ENCODE measurements at regions not wholly inside any gene's neighbourhood (a gene's known extent, or its start where the extent isn't known, plus 50 kb on each side); places are given as distances from the start of the nearest gene placed in this dataset.

DNA sequence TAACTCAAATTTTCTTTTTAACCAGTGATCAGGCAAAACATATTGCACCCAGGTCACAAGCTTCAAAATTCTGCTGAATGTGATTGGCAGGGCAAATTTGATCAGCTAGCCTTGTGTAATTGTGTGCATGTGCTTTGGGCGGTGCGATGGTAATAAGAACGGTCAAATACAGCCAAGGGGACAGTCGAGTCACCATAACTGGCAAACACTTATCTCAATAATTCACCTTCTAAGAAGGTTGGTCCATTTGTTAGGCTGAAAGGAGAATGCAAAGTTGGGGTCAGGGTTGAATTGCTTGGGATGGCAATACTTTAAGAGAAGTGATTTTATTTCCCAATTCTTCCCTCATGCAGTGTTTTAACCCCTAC, 302.4 kb upstream of the PDZRN3 start:
- DNase-seq: no peak

DNA sequence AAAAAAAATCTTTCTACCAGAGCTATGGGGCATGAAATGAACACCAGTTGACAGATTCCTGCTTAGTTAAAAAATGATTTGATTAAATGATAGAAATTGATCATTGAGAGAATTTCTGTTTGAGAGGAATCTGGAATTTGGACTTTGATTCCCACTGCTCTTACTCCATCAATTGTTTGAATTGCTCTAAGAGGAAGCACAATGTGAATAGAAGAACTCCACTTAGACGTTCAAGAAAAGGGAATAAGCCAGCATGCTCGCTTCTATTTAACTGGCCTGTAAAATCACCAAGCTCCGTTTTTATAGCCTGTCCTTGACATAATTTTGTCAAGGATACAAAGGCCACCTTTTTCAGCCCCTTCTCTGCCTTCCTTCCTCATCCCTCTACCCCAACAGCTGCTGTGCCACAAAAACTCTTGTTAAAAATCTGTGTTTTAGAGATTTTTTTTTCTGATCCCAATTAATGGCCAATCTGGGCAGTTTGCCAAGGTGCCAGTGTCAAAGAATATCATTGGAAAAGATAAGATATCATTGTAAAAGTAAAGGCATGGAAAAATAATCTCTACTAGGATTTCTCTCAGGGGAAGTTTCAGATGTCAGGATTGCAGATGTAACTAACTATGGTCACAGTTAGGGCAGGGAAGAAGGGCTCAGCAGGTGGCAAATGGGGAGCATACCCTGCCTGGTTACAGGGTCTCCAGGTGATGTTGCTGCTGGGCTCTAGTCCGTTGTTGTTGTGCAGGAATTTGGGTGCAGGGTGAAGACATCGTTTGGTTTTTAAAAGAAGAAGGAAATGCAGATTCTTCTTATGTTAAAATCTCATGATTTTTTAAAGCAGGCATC, 301.8 kb upstream of the PDZRN3 start:
- no peak for DNase-seq

DNA sequence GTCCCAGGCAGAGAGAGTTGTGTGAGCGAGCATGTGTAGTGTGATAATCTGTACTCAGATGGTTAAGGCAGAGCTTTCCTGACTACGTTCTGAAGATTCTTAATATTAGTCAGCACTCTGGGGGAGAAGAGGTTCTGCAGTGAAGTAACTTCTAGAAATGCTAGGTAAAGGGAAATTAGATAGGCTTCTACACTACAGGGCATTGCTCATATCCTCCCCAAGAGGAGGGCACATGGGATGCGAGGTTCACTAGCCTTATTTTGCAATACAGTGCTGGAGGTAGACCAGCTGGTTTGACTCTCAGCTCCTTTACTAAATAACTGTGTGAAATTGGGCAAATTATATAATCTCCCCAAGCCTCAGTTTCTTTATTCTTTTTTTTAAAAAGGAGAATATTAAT, 300.3 kb upstream of the PDZRN3 start:
- no peak for DNase-seq

DNA sequence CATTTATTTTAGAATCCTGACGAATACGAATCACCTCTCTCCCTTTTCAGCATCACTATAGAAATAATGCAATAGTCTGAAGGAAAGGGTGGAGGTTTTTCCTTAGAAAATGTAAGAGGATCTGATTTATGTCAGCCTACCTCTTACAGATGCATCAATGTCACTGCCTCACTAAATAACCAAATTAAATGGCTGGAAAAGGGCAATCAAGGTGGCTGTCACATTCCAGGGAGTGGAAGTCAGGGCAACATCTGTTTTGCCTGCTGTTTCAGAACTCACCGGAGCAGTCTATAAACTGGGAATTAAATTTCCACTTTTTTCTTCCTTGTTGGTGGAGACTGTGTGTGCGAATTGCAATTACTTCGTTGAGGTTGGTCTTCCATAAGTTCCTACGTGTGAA, 299.3 kb upstream of the PDZRN3 start:
- no peak for DNase-seq

DNA sequence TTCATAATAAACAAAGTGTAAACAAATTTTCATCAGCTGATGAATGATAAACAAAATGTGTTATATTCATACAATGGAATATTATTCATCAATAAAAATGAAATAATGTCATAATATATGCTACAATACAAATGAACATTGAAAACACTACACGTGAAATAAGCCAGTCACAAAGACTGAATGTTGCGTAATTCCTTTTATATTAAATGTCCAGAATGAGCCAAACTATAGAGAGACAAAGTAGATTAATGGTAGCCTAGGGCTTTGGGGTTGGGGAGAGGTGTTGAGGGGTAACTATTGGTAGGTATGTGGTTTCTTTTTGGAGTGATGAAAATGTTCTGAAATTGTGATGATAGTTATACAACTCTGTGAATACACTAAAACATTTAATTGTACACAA, 292.9 kb upstream of the PDZRN3 start:
- DNase-seq: no peak

DNA sequence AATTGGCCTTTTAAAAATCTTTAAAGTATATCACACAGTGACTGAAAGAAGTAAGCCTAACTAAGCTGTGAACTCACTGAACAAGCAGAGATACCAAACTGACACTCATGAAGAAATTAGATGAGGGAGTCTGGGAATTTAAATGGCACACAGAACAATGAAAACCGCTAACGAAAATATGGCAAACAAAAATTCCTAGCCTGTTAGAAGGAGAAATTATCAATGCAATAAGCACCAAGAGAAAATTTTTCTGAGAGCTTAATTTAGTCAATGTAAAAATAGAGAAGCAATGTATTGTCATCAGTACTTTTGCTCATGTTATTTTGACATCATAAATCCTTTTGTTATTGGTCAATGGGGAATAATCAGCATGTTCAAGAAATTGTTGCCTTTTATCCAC, 291.1 kb upstream of the PDZRN3 start:
- no peak for DNase-seq

DNA sequence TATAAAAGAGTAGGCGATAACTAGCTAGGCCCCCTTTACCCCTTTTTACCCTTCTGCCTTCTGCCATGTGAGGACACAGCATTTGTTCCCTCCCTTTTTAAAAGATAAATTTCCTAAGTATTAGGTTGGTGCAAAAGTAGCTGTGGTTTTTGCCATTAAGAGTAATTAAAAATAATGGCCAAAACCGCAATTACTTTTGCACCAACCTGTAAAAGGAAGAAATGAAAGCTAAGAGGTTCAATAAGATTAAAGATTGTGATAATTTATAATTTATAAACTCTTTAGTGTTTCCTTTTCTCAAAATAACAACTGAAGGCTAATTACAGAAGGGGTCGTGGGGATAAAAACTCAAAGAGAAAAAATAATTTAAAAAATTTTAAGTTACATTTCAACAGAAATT, 283.5 kb upstream of the PDZRN3 start:
- DNase-seq: no peak

DNA sequence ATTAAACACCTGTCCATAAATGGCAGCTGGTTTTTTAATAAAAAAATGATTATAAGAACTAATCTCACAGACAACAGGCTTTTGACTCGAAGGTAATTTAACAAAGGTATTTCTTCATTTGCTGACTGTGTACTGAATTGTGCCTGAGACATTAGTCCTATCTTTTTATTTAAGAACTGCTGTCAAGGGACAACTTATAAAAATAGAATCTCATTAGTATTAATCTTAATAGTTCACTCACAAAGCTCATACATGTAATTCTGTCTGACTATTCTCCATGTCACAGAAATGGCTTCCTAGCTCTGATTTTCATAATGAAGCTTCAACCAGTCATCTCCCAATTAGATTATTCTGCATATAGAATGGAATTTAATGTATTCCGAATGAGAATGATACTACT, 276.9 kb upstream of the PDZRN3 start:
- no peak for DNase-seq

DNA sequence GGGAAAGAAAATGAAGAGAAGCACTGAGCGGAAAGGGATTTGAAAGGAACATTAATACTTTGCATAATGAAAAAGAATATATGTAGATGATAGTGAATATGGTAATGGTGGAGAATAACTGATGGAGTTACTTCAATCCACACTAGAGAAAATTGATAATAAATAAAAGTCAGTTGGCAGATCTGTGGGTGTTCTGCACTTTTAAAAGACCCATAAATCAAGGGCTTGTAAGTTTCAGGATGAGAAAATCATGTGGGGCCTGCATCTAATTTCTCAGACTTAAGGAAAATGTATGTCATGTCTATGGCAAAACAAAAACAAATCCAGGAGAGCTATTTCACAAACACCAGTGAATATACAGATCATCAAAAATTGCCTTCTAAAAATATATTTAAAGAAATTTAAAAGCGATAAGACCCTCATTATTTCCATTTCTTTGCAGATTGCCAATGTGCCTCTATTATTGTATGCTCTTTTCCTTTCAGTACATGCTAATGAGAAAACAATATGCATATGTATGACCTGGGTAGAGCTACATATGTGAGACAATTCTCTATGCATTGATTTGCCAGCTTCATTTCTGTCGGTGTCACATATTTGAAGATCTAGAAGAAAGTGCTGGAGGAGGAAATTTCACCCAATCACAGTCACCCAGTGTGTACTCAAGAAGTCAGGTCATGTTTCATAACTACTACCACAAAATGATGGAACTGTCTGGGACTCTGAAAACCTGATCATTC, 269.9 kb upstream of the PDZRN3 start:
- DNase-seq: no peak

DNA sequence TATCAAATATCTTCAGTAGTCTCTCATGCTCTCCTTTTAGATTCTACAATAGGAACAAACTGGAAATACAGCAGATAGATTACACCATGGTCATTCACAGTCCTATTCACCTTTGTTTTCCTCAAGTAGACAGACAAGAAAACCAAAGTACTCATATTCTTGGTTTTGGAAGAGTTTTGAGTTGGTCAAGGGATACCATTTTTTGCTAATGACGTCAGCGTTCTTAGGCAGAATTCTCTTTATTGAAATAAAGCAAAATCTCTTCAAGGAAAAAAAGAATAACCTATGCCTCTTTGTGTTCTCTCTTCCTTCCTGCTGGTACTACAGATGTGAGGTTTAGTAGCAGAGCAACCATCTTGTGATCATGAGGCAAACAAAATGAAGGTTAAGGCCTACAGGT, 268.3 kb upstream of the PDZRN3 start:
- DNase-seq: no peak

DNA sequence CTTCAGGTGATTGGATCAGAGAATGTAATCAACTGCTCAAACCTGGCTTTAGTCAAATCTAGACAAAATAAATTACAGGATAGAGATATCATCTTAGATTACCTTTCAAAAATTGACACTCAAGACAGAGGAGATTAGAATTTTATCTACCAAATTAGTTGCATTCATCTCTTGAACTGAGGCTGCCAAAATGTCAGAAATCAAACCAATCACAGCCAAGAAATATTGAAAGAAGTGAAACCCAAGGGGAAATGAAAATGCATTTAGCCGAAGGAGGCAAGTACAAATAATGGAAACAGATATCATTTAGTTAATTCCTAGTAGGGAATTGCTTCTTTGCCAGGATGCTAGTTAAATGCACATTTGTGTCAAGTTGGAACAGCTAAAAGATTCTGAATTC, 261.1 kb upstream of the PDZRN3 start:
- DNase-seq: no peak

DNA sequence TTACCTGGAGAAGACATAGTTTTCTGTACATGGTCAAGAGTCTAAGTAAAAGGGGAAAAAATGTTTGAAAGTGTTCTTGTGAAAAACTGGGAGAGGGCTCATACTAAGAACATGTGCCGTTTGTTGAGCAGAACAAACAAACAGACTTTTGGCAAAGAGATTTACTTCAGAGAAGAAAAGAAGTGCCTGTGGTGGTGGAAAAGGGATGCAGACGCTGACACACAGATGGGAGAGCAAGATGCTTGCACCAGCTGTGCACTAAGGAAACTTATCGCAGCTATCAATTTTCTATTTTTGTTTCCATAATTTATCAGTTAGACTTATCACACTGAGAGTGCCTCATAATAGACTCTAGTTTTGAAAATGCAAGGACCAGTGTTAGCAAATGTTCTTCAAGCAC, 259.6 kb upstream of the PDZRN3 start:
- DNase-seq: no peak

DNA sequence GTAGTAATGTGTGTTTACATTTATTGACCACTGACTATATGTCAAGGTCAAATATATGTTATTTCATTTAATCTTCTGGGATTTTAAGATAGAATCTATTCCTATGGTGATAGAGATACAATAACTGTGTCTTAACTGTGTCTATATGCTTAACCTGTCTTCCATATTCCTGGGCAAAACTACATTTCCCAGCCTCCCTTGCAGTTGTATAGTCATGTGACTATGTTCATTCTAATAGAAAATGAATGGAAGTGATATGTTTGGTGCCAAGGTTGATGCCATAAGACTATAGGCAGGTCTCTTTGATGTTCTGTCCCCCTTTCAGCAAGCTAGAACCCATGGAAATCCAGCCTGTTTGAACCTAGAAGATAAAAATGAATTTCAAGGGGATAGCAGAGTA, 258.8 kb upstream of the PDZRN3 start:
- DNase-seq: no peak

DNA sequence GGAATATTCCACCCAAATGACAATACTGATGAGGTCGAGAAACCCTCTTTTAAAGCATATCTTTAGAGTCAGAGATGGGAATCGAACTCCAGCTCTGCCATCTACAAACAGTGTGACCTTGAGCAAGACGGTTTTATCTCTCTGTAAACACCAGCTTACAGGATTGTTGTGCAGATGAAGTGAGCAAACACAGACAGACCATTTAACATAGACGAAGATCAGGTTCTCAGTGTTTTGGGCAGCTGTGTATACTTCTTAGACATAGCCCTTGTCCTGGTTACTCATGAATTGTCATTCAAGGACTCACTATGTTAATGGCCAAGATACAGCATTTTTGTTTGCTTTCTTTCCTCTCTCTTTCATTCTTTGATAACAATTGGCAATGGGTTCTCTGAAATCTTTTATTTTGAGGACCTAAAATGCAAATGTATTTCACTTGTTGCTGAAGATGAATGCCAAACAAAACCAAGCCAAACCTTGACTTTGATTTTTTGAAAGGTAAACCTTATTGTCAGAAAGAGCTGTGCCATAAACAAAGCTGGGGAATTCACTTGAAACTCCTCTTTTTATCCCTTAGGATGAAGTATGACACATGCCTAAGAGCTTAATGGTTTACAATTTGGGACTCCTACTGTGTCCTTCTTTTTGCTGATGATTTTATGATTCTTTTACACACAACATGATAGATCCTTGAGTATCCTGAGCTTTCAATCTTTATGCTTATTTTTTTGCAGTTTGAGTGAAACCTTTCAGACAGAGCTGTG, 250.0 kb upstream of the PDZRN3 start:
- DNase-seq: no peak

DNA sequence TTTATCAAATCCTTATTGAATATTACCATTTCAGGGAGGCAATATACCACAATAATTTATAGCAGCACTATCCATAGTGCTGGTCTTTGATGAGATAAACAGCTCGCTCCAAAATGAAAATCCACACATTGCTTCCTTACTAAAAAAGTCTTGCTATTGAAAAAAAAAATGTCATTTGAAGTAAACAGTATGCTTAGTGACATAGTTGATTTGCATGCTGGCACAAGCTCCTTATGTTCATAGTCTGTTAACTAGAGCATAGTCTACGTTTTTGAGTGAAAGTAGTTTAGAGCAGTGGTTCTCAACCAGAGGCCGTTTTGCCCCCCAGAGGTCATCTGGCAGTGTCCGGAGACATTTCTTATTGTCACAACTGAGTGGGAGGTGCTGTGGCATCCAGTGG, 249.4 kb upstream of the PDZRN3 start:
- DNase-seq: no peak

DNA sequence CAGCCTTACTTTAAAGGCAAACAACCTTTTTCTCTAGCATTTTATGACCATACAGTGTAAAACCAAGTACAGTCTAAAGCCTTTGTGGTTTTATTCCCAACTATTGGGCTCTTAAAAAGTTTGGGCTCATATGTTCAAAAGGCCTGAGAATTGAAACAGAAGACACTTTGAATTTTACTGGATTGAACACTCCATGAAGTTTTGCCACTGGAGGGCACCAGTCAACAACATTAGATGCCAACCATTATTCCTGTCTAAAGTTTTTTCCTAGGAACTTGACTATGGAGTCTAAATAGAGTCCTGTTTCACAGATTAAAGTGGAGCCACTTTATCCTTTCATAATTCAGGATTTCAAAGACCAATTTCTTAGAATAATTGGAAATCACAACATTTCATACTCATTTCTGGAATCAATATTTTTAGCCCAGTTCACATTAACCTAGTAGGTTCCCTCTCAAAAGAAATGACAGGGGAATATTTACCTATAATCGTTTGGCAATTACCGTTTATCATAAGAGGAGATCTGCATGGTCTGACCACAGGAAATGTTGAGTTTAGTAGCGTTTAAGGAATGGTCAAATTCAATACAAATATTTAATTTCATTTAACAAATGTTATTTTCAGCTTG, 244.1 kb upstream of the PDZRN3 start:
- peak; percentile 34 for DNase-seq

DNA sequence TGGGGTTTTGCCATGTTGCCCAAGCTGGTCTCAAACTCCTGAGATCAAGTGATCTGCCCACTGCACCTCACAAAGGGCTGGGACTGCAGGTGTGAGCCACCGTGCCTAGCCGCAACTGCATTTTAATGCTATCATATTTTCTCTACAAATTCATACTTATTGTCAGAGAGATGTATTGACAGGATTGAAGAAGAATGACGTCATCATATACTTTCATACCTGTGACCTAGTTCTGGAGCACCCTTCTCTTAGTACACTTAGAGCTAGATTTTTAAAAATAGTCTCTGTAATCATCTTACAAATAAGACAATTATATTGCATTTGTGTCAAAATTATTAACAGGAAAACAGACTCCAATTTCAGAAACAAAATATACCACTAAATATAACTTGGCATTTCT, 242.8 kb upstream of the PDZRN3 start:
- DNase-seq: no peak

DNA sequence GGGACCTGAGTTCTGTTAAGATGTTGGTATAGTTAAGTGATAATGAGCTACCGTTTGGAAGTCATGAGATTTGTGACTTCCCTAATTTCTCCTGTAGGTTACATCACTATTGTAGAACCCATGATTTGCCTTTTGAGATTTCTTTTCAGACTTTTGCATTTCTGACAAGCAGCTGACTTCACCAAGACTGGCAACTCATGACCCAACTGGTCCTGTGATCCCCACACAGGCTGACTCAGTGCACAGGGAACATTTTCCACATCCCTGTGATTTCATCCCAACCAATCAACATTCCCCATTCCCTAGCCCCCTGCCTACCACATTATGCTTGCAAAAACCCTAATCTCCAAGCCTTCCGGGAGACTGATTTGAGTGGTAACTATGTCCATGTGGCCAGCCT, 242.1 kb upstream of the PDZRN3 start:
- no peak for DNase-seq

DNA sequence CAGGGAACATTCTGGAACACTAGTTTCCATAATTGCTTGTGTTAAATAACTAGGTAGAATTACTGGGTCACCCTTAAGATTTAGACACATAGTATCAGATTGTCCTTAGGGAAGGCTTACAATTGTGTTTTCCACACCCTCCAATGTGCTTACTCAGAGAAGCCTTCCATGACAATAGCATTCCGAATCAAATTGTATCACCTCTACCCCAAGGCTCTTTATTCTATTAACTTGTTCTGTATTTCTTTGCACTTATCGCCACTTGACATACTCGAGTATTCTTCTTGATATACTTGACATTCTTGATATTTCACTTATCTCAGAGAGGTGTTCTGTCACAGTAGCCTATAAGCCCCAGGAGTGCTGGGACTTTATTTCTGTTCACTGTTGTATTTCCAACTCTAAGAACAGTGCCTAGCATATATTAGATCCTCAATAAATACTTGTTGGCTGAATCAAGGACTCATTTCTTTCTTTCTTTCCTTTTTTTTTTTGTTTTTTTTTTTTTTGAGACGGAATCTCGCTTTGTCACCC, 238.9 kb upstream of the PDZRN3 start:
- DNase-seq: no peak

DNA sequence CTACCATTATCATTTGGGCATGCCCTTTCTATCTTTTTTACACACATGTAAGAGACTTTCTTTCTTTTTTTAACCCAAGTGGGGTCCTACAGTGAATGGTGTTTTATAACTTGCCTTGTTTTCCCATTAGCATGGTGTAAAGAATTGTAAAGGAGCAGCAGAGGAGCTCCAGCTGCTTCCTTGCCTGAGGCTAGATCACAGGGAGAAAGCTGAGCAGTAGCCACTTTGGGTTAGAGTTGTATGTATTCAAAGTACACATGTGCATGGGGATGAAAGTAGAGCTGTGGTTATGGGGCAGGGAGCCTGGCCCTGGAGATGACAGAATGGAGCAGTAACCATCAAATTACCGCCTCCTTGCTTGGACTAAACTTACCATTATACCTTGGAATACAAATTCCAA, 231.1 kb upstream of the PDZRN3 start:
- no peak for DNase-seq

DNA sequence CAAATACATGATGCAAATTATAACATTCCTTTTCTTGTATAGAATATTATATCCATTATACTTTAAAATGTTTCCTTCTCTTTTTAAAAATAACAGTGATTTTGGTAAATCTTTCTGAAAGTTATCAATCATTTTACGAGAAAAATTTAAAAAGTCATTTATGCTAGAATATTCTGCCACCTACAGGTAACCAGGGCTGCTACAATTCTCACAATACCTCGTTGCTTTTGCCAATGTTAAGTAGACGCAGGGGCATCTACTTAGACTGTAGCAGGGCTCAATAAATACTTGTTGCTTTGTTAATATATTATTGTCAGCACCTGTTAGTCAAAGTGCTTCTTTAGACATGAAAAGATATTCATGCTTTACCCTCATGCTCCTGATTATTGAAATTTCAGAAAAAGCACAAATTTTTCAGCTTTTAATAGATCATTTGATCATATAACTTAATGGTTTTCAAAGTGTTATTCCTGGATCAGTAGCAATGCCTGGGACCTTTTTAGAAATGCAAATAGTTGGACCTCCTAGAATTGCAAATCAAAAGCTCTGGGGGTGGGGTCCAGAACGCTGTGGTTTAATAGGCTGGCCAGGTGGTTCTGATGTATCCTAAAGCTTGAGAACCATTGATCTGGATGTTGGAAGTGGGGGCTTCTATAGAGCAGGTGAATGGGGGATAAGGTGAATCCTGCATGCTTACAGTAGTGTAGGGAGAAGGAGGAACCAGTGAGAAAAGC, 223.6 kb upstream of the PDZRN3 start:
- DNase-seq: peak; percentile 8

DNA sequence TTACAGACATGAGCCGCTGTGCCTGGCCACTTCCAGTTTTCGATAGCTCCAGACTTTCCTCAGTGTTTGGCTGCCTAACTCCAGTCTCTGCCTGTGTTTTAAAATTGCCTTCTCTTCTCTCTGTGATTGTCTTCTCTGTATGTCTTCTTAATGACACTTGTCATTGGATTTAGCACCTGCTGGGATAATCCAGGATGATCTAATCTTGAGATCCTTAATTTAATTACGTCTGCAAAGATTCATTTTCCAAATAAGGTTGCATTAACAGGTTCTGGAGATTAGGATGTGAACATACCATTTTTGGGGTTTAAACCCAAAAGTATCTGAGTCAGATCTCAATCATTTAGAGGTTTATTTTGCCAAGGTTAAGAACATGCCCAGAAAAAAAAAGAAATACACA, 222.2 kb upstream of the PDZRN3 start:
- DNase-seq: no peak
